OCI-LY7 (cell line): ENCODE measurements at regions not wholly inside any gene's neighbourhood (a gene's known extent, or its start where the extent isn't known, plus 50 kb on each side); places are given as distances from the start of the nearest gene placed in this dataset.

Experiments used
- EZH2phosphoT487 ChIP-seq: fragments of 200-600 bp; sonication (generic); IDR thresholded peaks from 2 replicates; pipeline ENCODE4 v1.6.1; 2018; ENCODE audit warnings: low read depth, borderline replicate concordance, mild to moderate bottlenecking, mixed run types, antibody characterized with exemption, low read length, moderate library complexity, mixed read lengths
- TF ChIP-seq, protein P1 (sequence below): fragments of 200-600 bp; sonication (generic); conservative IDR thresholded peaks from 2 replicates; pipeline ENCODE4 v1.5.1; 2014; ENCODE audit warnings: mild to moderate bottlenecking, antibody characterized with exemption, low read length, moderate library complexity, mixed read lengths

DNA sequence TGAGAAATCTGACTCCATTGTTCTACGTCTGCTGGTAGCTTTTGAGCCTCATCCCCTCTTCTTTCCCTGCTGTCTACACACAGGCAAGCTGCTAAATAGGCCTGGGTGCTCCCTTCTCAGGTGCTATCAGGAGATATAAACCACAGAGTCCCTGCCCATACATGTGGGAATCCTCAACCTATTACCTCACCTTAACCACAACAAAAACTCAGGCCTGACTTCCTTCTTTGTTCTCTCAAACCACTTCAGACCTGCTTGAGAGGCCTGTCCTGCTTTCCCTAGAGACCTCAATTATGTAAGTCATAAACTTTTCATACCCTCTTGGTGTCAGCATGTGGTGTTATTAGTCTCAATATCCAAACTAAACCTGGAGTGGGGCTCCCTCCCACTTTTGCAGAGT, 75.0 kb upstream of the MAGI2 start:
- TF ChIP-seq, protein P1, sequence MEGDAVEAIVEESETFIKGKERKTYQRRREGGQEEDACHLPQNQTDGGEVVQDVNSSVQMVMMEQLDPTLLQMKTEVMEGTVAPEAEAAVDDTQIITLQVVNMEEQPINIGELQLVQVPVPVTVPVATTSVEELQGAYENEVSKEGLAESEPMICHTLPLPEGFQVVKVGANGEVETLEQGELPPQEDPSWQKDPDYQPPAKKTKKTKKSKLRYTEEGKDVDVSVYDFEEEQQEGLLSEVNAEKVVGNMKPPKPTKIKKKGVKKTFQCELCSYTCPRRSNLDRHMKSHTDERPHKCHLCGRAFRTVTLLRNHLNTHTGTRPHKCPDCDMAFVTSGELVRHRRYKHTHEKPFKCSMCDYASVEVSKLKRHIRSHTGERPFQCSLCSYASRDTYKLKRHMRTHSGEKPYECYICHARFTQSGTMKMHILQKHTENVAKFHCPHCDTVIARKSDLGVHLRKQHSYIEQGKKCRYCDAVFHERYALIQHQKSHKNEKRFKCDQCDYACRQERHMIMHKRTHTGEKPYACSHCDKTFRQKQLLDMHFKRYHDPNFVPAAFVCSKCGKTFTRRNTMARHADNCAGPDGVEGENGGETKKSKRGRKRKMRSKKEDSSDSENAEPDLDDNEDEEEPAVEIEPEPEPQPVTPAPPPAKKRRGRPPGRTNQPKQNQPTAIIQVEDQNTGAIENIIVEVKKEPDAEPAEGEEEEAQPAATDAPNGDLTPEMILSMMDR: no peak
- no peak for TF ChIP-seq EZH2phosphoT487
